ENCODE measurements at regions not wholly inside any gene's neighbourhood (a gene's known extent, or its start where the extent isn't known, plus 50 kb on each side); places are given as distances from the start of the nearest gene placed in this dataset.

- no peaks in the 10 kb centered on the region for H3K4me1 ChIP-seq
- no peak for TF ChIP-seq POLR2A (IDR thresholded peaks at IDR 0.05)
- TF ChIP-seq, protein P1, sequence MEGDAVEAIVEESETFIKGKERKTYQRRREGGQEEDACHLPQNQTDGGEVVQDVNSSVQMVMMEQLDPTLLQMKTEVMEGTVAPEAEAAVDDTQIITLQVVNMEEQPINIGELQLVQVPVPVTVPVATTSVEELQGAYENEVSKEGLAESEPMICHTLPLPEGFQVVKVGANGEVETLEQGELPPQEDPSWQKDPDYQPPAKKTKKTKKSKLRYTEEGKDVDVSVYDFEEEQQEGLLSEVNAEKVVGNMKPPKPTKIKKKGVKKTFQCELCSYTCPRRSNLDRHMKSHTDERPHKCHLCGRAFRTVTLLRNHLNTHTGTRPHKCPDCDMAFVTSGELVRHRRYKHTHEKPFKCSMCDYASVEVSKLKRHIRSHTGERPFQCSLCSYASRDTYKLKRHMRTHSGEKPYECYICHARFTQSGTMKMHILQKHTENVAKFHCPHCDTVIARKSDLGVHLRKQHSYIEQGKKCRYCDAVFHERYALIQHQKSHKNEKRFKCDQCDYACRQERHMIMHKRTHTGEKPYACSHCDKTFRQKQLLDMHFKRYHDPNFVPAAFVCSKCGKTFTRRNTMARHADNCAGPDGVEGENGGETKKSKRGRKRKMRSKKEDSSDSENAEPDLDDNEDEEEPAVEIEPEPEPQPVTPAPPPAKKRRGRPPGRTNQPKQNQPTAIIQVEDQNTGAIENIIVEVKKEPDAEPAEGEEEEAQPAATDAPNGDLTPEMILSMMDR (IDR thresholded peaks at IDR 0.05), result no peak
- DNase-seq, result no peak
- no peak overlapping the region for H3K27ac ChIP-seq
- H3K4me3 ChIP-seq, result no peak overlapping the region
- H3K27me3 ChIP-seq, result no peaks in the 10 kb centered on the region
- no peaks in the 10 kb centered on the region for H3K36me3 ChIP-seq
- no peaks in the 10 kb centered on the region for H3K9me3 ChIP-seq
Measured at GRCh38 chr2:12579018-12579417, 137.7 kb upstream of the TRIB2 start.

- H3K27ac ChIP-seq, result no peak overlapping the region
- no peak overlapping the region for H3K4me3 ChIP-seq
- no peaks in the 10 kb centered on the region for H3K9me3 ChIP-seq
- no peaks in the 10 kb centered on the region for H3K27me3 ChIP-seq
- DNase-seq, result no peak
- H3K4me1 ChIP-seq, result no peaks in the 10 kb centered on the region
- TF ChIP-seq, protein P1 (IDR thresholded peaks at IDR 0.05), result no peak
- no peak for TF ChIP-seq POLR2A (IDR thresholded peaks at IDR 0.05)
- H3K36me3 ChIP-seq, result no peaks in the 10 kb centered on the region
Measured at GRCh38 chr2:12584338-12584737, 132.4 kb upstream of the TRIB2 start.

GRCh38 chr2:12585784-12586183 lies 131.0 kb upstream of the TRIB2 start:
- no peak overlapping the region for H3K27ac ChIP-seq
- H3K27me3 ChIP-seq, result no peaks in the 10 kb centered on the region
- no peak for TF ChIP-seq POLR2A (IDR thresholded peaks at IDR 0.05)
- TF ChIP-seq, protein P1 (IDR thresholded peaks at IDR 0.05), result no peak
- H3K36me3 ChIP-seq, result no peaks in the 10 kb centered on the region
- no peaks in the 10 kb centered on the region for H3K4me1 ChIP-seq
- DNase-seq, result no peak
- H3K9me3 ChIP-seq, result no peaks in the 10 kb centered on the region
- H3K4me3 ChIP-seq, result no peak overlapping the region

DNA sequence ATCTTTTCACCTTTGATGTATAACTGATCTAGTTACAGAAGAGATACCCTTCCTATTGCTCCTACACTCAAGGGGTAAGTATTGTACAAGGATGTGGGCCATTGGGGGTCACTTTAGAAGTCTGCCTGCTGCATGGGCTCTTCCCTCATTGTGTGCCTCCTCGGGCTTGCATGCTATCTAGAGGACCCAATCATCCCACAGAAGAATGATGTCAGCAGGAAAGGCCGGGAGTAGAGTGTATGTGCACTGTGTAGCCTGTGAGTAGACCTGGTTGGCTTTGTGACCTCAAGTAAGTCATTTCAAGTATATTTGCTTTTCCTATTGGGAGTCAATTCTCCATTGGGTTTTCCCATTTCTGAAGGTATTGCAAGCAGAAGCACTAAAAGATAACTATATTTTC lies 129.5 kb upstream of the TRIB2 start:
- Histone ChIP-seq H3K4me3 (no peak overlapping the region), H3K4me1 (no peaks in the 10 kb centered on the region), H3K9me3 (no peaks in the 10 kb centered on the region), H3K27me3 (no peaks in the 10 kb centered on the region), H3K27ac (no peak overlapping the region), H3K36me3 (no peaks in the 10 kb centered on the region)
- no peak for DNase-seq
- TF ChIP-seq, protein P1 (IDR thresholded peaks at IDR 0.05), result no peak
- TF ChIP-seq POLR2A (IDR thresholded peaks at IDR 0.05), result no peak

- no peaks in the 10 kb centered on the region for H3K27me3 ChIP-seq
- no peak for TF ChIP-seq POLR2A (IDR thresholded peaks at IDR 0.05)
- TF ChIP-seq, protein P1 (IDR thresholded peaks at IDR 0.05), result no peak
- H3K4me1 ChIP-seq, result no peaks in the 10 kb centered on the region
- H3K27ac ChIP-seq, result no peak overlapping the region
- H3K36me3 ChIP-seq, result no peaks in the 10 kb centered on the region
- no peaks in the 10 kb centered on the region for H3K9me3 ChIP-seq
- DNase-seq, result peak in 1 of 3 donors; percentile 49
- H3K4me3 ChIP-seq, result no peak overlapping the region
Measured at GRCh38 chr2:12587729-12588522, 128.8 kb upstream of the TRIB2 start.

Measured in Peyer's patch (tissue), 4 donors.